HG03060 (cell line): ENCODE measurements at regions not wholly inside any gene's neighbourhood (a gene's known extent, or its start where the extent isn't known, plus 50 kb on each side); places are given as distances from the start of the nearest gene placed in this dataset.

Experiments
- ATAC-seq: cut with Tn5 transposase; IDR thresholded peaks from one replicate; pipeline ENCODE4 v1.9.1; 2021; ENCODE audit warnings: low read depth, moderate number of reproducible peaks; ENCODE audit not compliant: unreplicated experiment

GRCh38 chr5:92496545-92496944 is 1084.5 kb downstream of the NR2F1-AS1 start:
- ATAC-seq = no peak

- ATAC-seq = no peak
Observed at GRCh38 chr5:92494508-92494907, 1086.5 kb downstream of the NR2F1-AS1 start.

GRCh38 chr5:92492908-92493307 is 1088.1 kb downstream of the NR2F1-AS1 start:
- no peak for ATAC-seq

- no peak for ATAC-seq
Observed at GRCh38 chr5:92484484-92484883, 1096.5 kb downstream of the NR2F1-AS1 start.

- no peak for ATAC-seq
Observed at GRCh38 chr5:92472981-92473566, 1090.0 kb upstream of the ARRDC3 start.

GRCh38 chr5:92471861-92472260 is 1088.7 kb upstream of the ARRDC3 start:
- ATAC-seq = no peak

GRCh38 chr5:92470770-92471169 is 1087.7 kb upstream of the ARRDC3 start:
- no peak for ATAC-seq

- ATAC-seq = no peak
Observed at GRCh38 chr5:92468295-92468694, 1085.2 kb upstream of the ARRDC3 start.

GRCh38 chr5:92467695-92468094 is 1084.6 kb upstream of the ARRDC3 start:
- no peak for ATAC-seq

- ATAC-seq = no peak
Observed at GRCh38 chr5:92460505-92460904, 1077.4 kb upstream of the ARRDC3 start.

- no peak for ATAC-seq
Observed at GRCh38 chr5:92459654-92460053, 1076.5 kb upstream of the ARRDC3 start.

GRCh38 chr5:92455011-92455410 is 1071.9 kb upstream of the ARRDC3 start:
- peak; percentile 100 for ATAC-seq

GRCh38 chr5:92444888-92445287 is 1061.8 kb upstream of the ARRDC3 start:
- no peak for ATAC-seq

- no peak for ATAC-seq
Observed at GRCh38 chr5:92435781-92436180, 1052.7 kb upstream of the ARRDC3 start.

GRCh38 chr5:92429646-92430045 is 1046.5 kb upstream of the ARRDC3 start:
- ATAC-seq = no peak

GRCh38 chr5:92428415-92428814 is 1045.3 kb upstream of the ARRDC3 start:
- no peak for ATAC-seq

GRCh38 chr5:92424785-92425426 is 1041.8 kb upstream of the ARRDC3 start:
- ATAC-seq = peak; percentile 55

GRCh38 chr5:92421942-92422341 is 1038.8 kb upstream of the ARRDC3 start:
- no peak for ATAC-seq

- ATAC-seq = no peak
Observed at GRCh38 chr5:92421196-92421595, 1038.1 kb upstream of the ARRDC3 start.

GRCh38 chr5:92419261-92419660 is 1036.1 kb upstream of the ARRDC3 start:
- no peak for ATAC-seq

- ATAC-seq = no peak
Observed at GRCh38 chr5:92418341-92418740, 1035.2 kb upstream of the ARRDC3 start.

GRCh38 chr5:92409134-92409533 is 1026.0 kb upstream of the ARRDC3 start:
- no peak for ATAC-seq
